Neural cell (in vitro differentiated cells): ENCODE measurements at regions not wholly inside any gene's neighbourhood (a gene's known extent, or its start where the extent isn't known, plus 50 kb on each side); places are given as distances from the start of the nearest gene placed in this dataset.

Experiments
- H2AFZ ChIP-seq: fragments of 200-600, 300-800 bp; sonication (generic), shearing (Covaris generic); 2 replicates; pipeline ENCODE4 v1.6.0; 2014; ENCODE audit warnings: low read depth, mild to moderate bottlenecking, antibody characterized with exemption, low read length, moderate library complexity
- H3F3A ChIP-seq: fragments of 200-600 bp; shearing (Covaris generic); 2 replicates; pipeline ENCODE4 v1.6.1; 2016; ENCODE audit warnings: mild to moderate bottlenecking, moderate library complexity, mixed read lengths, antibody characterized with exemption, low read length; ENCODE audit not compliant: insufficient read depth, poor library complexity, severe bottlenecking
- H3K27ac ChIP-seq: fragments of 200-600, 300-800 bp; sonication (generic), shearing (Covaris generic); 2 replicates; pipeline ENCODE4 v1.5.1; 2014; ENCODE audit warnings: mild to moderate bottlenecking, low read length, moderate library complexity
- H3K27me3 ChIP-seq: fragments of 300-800, 200-600 bp; sonication (generic), shearing (Covaris generic); 2 replicates; pipeline ENCODE4 v1.6.0; 2014; ENCODE audit warnings: mild to moderate bottlenecking, low read depth, low read length, moderate library complexity; ENCODE audit not compliant: insufficient read depth
- H3K36me3 ChIP-seq: fragments of 300-800, 200-600 bp; sonication (generic), shearing (Covaris generic); 2 replicates; pipeline ENCODE4 v1.5.1; 2014; ENCODE audit warnings: mild to moderate bottlenecking, antibody characterized with exemption, low read length, moderate library complexity; ENCODE audit not compliant: insufficient read depth
- H3K4me2 ChIP-seq: fragments of 300-800, 200-600 bp; sonication (generic), shearing (Covaris generic); 2 replicates; pipeline ENCODE4 v1.6.0; 2014; ENCODE audit warnings: mild to moderate bottlenecking, low read length
- H3K4me3 ChIP-seq: fragments of 300-800, 200-600 bp; sonication (generic), shearing (Covaris generic); 2 replicates; pipeline ENCODE4 v1.5.1; 2014; ENCODE audit warnings: mild to moderate bottlenecking, low read length, moderate library complexity
- H3K79me2 ChIP-seq: fragments of 200-600 bp; shearing (Covaris generic); replicated peaks from 2 replicates; pipeline ENCODE4 v1.6.0; 2014; ENCODE audit warnings: mild to moderate bottlenecking, low read length, moderate library complexity; ENCODE audit not compliant: insufficient read depth
- H3K9ac ChIP-seq: fragments of 300-800, 200-600 bp; sonication (generic), shearing (Covaris generic); 2 replicates; pipeline ENCODE4 v1.6.1; 2016; ENCODE audit warnings: mild to moderate bottlenecking, low read length, mixed read lengths
- H3K9me2 ChIP-seq: fragments of 200-600 bp; shearing (Covaris generic); 2 replicates; pipeline ENCODE4 v1.6.1; 2016; ENCODE audit warnings: mild to moderate bottlenecking, low read length, mixed read lengths; ENCODE audit not compliant: insufficient read depth
- H3K9me3 ChIP-seq: fragments of 200-600, 300-800 bp; sonication (generic), shearing (Covaris generic); 2 replicates; pipeline ENCODE4 v1.6.1; 2016; ENCODE audit warnings: mild to moderate bottlenecking, mixed run types, low read length, moderate library complexity, mixed read lengths
- H4K20me1 ChIP-seq: fragments of 200-600 bp; shearing (Covaris generic); 2 replicates; pipeline ENCODE4 v1.6.1; 2016; ENCODE audit warnings: mild to moderate bottlenecking, mixed run types; ENCODE audit not compliant: insufficient read depth
- EP300 ChIP-seq: fragments of 450-650 bp; conservative IDR thresholded peaks from 2 replicates; pipeline ENCODE4 v1.6.1; 2014; ENCODE audit warnings: antibody characterized with exemption, mild to moderate bottlenecking, moderate library complexity; ENCODE audit not compliant: poor library complexity, severe bottlenecking
- EZH2 ChIP-seq: fragments of 200-600, 300-800 bp; shearing (Covaris generic), sonication (generic); IDR thresholded peaks from 2 replicates; pipeline ENCODE4 v1.6.1; 2014; ENCODE audit warnings: antibody characterized with exemption, low read length, borderline replicate concordance, mild to moderate bottlenecking; ENCODE audit not compliant: insufficient read depth, poor library complexity, severe bottlenecking
- MXI1 ChIP-seq: fragments of 450-650 bp; conservative IDR thresholded peaks from 2 replicates; pipeline ENCODE4 v1.6.1; 2014; ENCODE audit warnings: antibody characterized with exemption, mild to moderate bottlenecking; ENCODE audit not compliant: poor library complexity, severe bottlenecking
- POLR2AphosphoS5 ChIP-seq: IDR thresholded peaks from 2 replicates; pipeline ENCODE4 v1.6.1; 2012
- RAD21 ChIP-seq: fragments of 450-650 bp; conservative IDR thresholded peaks from 2 replicates; pipeline ENCODE4 v1.6.1; 2014; ENCODE audit warnings: antibody characterized with exemption, mild to moderate bottlenecking, moderate library complexity
- SMC3 ChIP-seq: fragments of 450-650 bp; conservative IDR thresholded peaks from 2 replicates; pipeline ENCODE4 v1.6.1; 2014; ENCODE audit warnings: antibody characterized with exemption, mild to moderate bottlenecking, moderate library complexity; ENCODE audit not compliant: poor library complexity
- TAF1 ChIP-seq: IDR thresholded peaks from 2 replicates; pipeline ENCODE4 v1.6.1; 2012; ENCODE audit warnings: low read depth
- TF ChIP-seq, protein P1 (sequence below): IDR thresholded peaks from 2 replicates; pipeline ENCODE4 v1.6.1; 2012; ENCODE audit warnings: borderline replicate concordance
- TF ChIP-seq, protein P2 (sequence below): fragments of 450-650 bp; IDR thresholded peaks from 2 replicates; pipeline ENCODE4 v1.5.1; 2014; ENCODE audit warnings: antibody characterized with exemption, mild to moderate bottlenecking, moderate library complexity; ENCODE audit not compliant: poor library complexity, severe bottlenecking

- H3K27ac ChIP-seq = no peak overlapping the region
- no peak overlapping the region for H2AFZ ChIP-seq
- no peaks in the 10 kb centered on the region for H4K20me1 ChIP-seq
- H3K9me2 ChIP-seq = no peaks in the 10 kb centered on the region
- no peaks in the 10 kb centered on the region for H3K79me2 ChIP-seq
- no peaks in the 10 kb centered on the region for H3K36me3 ChIP-seq
- H3F3A ChIP-seq = no peaks in the 10 kb centered on the region
- no peak overlapping the region for H3K4me2 ChIP-seq
- H3K27me3 ChIP-seq = no peaks in the 10 kb centered on the region
- TF ChIP-seq SMC3 (no peak), MXI1 (no peak), EP300 (no peak), TAF1 (no peak), POLR2AphosphoS5 (no peak), RAD21 (no peak), EZH2 (no peak)
- TF ChIP-seq, protein P1, sequence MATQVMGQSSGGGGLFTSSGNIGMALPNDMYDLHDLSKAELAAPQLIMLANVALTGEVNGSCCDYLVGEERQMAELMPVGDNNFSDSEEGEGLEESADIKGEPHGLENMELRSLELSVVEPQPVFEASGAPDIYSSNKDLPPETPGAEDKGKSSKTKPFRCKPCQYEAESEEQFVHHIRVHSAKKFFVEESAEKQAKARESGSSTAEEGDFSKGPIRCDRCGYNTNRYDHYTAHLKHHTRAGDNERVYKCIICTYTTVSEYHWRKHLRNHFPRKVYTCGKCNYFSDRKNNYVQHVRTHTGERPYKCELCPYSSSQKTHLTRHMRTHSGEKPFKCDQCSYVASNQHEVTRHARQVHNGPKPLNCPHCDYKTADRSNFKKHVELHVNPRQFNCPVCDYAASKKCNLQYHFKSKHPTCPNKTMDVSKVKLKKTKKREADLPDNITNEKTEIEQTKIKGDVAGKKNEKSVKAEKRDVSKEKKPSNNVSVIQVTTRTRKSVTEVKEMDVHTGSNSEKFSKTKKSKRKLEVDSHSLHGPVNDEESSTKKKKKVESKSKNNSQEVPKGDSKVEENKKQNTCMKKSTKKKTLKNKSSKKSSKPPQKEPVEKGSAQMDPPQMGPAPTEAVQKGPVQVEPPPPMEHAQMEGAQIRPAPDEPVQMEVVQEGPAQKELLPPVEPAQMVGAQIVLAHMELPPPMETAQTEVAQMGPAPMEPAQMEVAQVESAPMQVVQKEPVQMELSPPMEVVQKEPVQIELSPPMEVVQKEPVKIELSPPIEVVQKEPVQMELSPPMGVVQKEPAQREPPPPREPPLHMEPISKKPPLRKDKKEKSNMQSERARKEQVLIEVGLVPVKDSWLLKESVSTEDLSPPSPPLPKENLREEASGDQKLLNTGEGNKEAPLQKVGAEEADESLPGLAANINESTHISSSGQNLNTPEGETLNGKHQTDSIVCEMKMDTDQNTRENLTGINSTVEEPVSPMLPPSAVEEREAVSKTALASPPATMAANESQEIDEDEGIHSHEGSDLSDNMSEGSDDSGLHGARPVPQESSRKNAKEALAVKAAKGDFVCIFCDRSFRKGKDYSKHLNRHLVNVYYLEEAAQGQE = no peak
- TF ChIP-seq, protein P2, sequence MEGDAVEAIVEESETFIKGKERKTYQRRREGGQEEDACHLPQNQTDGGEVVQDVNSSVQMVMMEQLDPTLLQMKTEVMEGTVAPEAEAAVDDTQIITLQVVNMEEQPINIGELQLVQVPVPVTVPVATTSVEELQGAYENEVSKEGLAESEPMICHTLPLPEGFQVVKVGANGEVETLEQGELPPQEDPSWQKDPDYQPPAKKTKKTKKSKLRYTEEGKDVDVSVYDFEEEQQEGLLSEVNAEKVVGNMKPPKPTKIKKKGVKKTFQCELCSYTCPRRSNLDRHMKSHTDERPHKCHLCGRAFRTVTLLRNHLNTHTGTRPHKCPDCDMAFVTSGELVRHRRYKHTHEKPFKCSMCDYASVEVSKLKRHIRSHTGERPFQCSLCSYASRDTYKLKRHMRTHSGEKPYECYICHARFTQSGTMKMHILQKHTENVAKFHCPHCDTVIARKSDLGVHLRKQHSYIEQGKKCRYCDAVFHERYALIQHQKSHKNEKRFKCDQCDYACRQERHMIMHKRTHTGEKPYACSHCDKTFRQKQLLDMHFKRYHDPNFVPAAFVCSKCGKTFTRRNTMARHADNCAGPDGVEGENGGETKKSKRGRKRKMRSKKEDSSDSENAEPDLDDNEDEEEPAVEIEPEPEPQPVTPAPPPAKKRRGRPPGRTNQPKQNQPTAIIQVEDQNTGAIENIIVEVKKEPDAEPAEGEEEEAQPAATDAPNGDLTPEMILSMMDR = no peak
- no peak overlapping the region for H3K4me3 ChIP-seq
- H3K9ac ChIP-seq = no peak overlapping the region
- no peaks in the 10 kb centered on the region for H3K9me3 ChIP-seq
Observed at GRCh38 chr2:150298571-150299305, 188.7 kb downstream of the RND3 start.

DNA sequence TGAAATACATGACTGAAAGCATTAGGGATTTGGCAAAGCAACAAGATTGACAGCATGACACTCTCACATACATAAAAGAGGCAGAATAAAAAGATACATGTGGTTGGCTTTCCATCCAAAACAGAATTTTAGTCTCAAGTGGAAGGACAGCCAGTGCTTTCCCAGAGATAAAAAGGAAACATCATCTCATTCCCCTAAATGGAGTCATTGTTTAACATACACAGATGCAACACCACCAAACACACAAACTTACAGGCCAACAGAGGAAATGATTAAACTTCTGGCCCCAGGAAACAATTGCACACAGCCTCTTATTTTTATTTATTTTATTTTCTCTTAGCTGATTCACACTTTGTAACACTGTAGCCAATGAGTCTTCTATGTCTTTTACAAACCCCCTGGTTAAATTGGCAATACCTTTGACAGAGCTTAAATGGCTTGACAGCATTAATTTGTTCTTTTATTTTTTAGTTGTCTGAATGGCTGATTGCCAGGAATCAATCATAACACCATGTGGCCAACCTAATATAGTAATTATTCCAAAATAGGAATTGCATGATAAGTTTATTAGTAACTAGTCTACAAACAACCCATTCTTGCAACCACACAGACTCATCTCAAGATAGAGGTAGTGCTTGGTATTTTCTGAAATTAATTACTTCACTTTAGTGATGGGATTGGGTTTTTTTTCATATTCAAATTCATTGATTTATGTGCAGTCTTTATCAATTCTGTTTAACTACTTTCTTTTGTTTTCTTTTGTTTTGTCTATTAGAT lies 190.5 kb downstream of the RND3 start:
- no peaks in the 10 kb centered on the region for H3K9me2 ChIP-seq
- no peak overlapping the region for H3K4me3 ChIP-seq
- H4K20me1 ChIP-seq = no peaks in the 10 kb centered on the region
- no peaks in the 10 kb centered on the region for H3K27me3 ChIP-seq
- H3K4me2 ChIP-seq = no peak overlapping the region
- H3K9ac ChIP-seq = no peak overlapping the region
- H3K27ac ChIP-seq = no peak overlapping the region
- H3K36me3 ChIP-seq = no peaks in the 10 kb centered on the region
- TF ChIP-seq, protein P2 = no peak
- TF ChIP-seq EZH2 = no peak
- no peaks in the 10 kb centered on the region for H3F3A ChIP-seq
- no peaks in the 10 kb centered on the region for H3K9me3 ChIP-seq
- H2AFZ ChIP-seq = no peak overlapping the region
- no peaks in the 10 kb centered on the region for H3K79me2 ChIP-seq
